GM19239 (cell line): ENCODE measurements at regions not wholly inside any gene's neighbourhood (a gene's known extent, or its start where the extent isn't known, plus 50 kb on each side); places are given as distances from the start of the nearest gene placed in this dataset.
A peak's percentile ranks its signal among the peaks of the same experiment; 100 is the strongest.
"Not testable (repeated sequence)": the region's sequence is repeated elsewhere in the genome, so short reads cannot be mapped to it uniquely, and the experiment has no call there.

ENCODE experiments used
- DNase-seq: peaks from one replicate; pipeline ENCODE4 v3.0.0; 2011; ENCODE audit warnings: low spot score; ENCODE audit not compliant: insufficient read length
- FAIRE-seq: peaks from 2 replicates; lab custom pipeline; 2011; peaks lifted over from hg19 to GRCh38; lab: Jason Lieb, UNC

DNA sequence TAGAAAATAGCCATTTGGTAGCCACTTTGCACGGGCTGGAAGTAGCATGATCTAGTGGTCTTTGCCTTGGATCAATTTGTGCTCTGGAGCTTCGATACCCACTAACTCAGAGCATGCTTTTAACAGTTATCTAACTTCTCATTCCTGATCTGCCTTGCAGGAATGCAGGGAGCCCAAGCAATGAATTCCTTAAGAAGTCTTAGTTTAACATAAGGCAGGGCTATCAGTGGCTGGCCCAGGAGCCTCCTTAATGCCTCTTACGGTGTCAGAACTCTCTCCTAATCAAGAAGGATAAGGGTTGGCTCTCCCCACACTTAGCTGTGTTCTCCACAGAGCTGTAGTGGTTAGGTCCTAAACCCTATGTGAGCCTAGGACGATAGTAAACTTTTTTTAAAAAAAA, 95.8 kb upstream of the TBCA start:
- DNase-seq = no peak
- no peak for FAIRE-seq

DNA sequence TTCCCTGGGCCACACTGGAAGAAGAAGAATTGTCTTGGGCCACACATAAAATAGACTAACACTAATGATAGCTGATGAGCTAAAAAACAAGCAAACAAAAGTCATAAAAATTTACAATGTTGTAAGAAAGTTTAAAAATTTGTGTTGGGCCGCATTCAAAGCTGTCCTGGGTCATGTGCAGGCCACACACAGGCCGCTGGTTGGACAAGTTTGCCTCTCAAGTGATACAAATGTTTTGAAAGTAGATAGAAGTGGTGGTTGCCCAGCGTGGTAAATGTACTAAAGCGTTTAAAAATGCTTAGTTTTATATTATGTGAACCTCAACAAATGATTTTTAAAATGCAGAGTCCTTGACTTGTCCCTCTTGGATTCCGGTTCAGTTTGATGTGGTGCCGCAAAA, 94.9 kb upstream of the TBCA start:
- DNase-seq (no peak), FAIRE-seq (no peak)

DNA sequence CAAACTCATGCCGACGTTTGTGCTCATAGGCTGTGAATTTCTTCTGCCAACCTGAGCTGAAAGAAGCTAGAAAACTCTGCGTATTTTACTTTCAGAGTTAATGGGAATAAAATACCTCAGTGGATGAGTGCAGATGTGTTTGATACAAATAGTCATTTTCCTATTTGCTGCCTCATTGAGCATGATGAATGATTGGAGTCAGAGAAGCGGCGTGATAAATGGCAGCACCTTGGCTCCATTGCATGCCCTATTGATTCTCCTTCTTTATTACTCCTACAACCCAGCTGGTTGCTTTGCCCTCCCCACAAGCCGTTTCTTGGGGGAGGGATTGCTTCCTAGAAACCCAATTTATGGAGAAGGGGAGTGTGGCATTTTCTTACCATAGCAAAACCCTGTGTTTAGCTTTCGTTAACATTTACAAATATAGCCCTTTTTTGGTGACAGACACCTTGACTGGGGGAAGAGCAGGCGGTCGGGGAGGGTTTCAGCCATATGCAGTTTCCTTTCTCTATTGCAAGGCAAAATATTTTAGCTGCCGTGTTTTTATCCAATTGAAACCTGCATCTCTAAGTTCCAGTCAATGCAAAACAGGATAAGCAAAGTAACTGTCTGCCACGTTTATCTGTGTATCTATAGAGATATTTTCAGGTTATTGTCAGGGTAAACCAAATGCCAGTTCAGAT, 93.1 kb upstream of the TBCA start:
- FAIRE-seq = no peak
- no peak for DNase-seq

DNA sequence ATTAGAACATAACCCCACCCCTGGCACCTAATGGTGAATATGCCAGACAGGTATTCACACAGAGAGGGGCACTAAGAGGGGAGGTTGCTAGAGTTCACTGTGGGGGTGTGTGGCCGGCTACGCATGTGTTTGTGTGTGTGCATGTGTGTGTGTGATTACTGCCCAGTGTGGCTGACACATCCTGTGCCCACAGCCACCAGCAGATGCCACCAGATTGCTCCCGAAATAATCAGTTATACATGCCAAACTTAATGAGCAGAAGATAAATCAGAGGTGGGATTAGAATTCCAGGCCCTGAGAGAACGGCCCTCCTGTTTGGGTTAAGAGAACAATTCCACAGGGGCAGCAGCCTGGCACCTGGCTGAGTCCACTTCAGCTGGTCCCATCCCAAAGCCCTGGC, 91.8 kb upstream of the TBCA start:
- DNase-seq (no peak), FAIRE-seq (no peak)

DNA sequence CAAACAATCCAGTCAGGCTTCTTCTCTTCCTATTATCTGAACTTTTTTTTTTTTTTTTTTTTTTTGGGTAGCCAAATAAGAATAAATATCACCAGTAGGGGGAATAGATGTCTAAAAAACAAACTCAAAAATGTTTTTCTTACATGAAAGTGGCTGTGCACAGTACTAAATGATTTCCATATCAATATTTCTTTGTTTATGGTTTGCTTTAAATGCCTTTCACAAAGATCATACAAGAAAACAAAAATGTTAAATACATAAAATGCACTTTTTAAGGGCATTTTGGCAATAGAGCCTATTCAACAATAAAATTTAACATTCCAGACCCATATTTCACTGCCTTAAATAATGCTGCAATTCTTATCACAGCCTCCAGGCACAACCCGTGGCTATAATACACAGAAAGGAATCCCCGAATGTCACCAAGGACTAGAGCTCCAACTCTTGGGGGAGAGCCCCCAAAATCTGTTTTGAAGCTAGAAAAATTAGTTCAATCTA, 91.1 kb upstream of the TBCA start:
- DNase-seq = no peak
- FAIRE-seq = peak; percentile 48

DNA sequence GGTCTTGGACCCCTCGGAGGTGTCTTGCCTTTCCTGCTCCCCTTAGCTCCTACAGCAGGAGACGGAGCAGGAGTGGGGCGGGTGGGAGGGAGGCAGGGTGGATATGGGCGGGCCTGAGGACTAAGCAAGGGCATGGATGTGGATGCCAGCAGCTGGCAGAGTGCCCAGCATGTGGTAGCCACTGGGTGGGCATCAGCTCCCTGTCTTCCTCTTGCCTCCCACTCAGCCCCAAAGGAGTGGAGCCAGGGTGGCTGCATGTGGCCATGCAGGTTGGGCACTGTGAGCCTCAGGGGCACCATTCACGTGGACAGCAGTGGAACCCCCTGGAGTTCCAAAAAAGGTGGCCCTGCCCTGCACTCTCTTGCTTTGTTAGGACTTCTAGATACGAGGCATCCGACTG, 90.1 kb upstream of the TBCA start:
- FAIRE-seq = no peak
- no peak for DNase-seq

DNA sequence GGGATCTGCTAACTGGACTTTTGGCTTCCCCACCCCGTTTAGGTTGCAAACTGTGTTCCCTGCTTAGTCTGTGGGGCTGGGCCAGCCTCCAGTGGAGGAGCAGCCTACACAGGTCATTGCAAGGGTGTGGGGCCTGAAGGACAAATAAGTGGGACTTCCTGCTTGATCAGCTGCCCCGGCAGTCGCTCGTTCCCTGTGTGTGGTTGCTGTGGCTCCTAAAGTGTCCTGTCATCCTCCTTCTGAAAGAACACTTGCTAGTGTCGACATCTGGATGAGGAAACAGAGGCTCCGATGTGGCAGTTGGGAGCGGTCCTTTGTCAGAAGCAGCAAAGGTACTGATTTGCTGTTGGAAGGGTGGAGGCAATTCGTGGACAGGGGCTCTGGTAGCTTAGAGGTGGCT, 88.9 kb upstream of the TBCA start:
- FAIRE-seq = no peak
- no peak for DNase-seq

DNA sequence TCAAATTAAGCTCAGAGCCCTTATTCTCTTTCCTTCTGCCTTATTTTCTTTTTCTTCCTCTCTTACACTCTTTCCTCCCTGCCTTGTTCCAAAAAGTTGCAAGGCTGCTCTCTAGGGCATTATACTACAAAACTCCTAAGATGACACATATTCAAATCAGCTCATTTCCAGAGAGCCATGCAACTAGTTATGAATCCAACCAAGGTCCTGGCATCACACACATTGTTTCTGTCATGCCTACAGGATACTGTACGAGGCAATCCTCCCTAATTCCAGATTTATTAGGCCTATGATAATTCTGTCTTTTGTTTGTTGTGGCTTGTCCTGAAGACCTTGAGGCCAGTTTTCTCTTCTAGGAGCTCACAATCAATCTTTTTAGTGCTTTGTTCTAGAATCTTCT, 87.0 kb upstream of the TBCA start:
- DNase-seq = no peak
- no peak for FAIRE-seq

DNA sequence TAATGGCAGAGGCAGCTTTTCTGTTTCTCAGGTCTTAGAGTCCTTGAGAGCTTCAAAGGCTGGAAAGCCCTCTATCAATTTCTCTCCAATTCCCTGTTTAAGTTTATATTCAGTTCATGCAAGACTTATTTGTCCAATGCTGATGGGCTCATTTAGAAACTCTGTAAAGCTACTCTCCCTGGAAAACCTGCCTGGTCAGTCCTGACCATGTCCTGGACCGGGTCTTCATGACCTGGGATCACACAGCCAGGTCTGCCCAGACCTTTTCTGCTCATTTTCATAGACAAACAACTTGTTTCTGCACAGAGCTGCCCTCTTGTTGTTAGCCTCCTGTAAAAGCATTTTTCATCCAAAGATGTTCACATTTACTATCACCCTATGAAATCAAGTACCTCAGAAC, 85.4 kb upstream of the TBCA start:
- DNase-seq (no peak), FAIRE-seq (no peak)

DNA sequence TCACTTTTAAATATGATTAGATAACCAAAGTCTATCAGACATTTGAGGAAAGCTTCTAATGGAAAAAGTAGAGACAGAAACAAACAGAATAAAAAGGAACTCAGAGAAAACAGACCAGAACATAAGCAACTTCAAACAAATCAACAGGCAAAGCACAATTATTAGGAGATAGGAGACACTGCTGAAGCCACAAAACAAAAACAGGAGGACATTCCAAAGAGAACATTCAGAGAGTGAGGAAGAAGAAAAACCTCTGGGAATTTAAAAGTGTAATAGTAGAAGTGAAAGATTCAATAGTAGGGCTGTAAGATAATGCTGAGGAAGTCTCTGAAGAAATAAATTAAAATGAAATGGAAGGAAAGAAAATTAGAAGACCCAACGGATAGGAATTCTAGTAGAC, 83.2 kb upstream of the TBCA start:
- no peak for DNase-seq
- FAIRE-seq = no peak

DNA sequence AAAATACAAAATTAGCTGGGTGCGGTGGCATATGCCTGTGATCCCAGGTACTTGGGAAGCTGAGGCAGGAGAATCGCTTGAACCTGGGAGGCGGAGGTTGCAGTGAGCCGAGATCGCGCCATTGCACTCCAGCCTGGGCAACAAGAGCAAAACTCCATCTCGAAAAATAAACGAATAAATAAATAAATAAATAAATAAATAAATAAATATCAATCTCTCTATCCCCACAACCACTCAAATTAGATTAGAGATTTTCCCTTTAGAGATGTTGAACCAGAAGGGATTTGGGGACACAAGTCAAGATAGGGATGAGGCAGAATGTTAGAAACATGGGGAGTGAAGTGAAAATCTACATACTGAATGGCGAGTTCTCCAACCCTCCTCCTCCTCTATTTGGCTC, 82.5 kb upstream of the TBCA start:
- not testable (repeated sequence) for FAIRE-seq

DNA sequence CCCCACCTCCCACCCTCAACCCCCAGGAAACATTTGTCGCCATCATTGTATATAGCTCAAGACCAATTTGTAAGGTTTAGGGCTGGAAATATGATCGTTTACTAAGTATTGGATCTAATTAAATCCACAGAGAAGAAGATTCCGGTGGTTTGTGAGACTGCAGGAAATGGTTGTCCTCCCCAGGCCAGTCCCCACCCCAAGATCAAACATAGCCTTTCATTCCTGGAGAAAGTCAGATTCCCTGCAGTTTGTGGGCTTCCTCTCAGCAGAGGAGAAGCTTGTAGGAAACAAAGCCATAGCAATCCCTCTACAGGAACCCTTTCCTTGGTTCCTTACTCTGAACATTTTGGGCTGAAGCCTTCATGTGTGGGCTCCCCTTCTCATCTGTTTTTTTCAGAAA, 79.2 kb upstream of the TBCA start:
- DNase-seq = no peak
- no peak for FAIRE-seq

More for the DNA sequence above, 82.5 kb upstream of the TBCA start:
- DNase-seq = not testable (repeated sequence)

DNA sequence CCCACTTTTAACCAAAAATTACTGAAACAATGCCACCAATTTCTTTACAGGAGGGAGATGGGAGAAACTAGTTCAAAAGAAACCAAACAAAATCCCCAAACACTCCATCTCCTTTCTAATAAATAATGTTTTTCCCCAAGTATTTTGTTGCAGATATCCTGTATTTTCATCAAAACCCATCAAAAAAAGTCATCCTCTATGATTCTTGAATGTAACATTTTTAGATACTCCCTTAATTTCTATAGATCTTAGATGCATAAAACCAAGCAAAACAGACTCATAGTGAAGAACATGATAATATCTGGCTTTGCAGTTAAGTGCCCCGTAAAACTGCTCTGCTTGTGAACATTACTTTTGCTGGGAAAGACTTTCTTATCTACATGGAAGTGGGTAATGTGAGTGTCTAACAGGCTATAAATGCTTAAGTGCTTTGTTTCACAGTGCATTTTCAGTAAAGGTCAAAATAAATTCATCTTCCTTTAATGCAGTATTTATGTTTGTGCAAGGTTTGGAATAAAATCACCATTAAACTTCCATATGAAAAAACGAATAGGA, 77.3 kb upstream of the TBCA start:
- DNase-seq (no peak), FAIRE-seq (no peak)

DNA sequence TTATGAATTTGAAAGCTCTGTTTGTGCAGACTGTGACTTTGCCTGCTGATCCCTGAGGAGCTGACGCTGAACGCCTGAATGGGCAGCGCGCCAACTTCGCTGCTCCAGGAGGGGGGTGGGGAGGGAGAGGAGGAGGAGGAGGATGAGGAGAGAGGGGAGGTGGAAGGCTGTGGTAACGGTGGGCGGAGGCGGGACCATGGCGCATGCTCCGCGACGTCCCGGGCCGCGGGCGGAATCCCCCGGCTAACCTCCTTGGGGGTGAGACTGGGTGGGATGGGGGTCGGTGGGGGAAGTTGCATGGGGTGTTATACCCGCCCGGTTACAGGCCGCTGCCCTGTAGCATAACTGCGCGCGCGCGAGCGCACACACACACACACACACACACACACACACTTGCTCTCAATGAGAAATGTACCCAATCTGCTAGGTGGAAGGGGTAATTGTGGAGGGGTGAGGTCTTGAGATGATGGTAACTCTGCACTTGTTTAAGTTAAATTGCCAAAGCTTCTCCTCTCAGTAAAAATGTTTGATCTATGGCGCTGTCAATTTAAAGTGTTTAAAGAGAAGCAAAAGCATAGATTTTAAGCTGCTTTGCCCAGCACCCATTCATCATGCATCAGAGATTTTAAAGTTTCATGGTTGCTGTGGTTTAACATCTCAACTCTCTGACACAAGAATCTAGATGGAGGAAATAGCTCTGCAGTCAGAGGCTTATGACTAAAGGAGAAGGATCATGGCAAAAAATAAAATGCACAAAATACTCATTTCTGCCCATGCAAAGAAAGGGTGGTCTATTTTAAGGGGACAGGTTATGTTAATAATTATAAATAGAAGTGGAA, 76.6 kb upstream of the TBCA start:
- peak; percentile 81 for FAIRE-seq
- no peak for DNase-seq

DNA sequence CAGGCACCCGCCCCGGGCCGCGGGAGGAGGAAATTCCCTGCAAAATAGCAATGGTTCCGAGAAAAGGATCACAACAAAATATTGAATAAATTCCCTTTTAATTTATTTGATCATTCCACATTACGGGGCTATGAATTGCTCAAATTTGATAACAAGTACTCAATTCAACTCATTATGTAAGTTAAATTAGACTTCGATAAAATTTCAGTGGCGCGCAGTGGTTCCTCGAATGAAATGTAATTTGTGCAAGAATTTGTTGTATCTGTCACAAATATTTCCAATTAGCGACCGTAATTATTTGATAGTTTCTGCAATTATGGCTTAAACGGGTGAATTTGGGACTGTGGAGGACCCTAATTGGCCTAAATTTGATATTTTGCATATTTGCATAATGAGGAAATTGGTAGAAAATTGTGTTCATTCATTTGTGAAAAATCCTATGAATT, 76.0 kb upstream of the TBCA start:
- FAIRE-seq = no peak
- DNase-seq = no peak

DNA sequence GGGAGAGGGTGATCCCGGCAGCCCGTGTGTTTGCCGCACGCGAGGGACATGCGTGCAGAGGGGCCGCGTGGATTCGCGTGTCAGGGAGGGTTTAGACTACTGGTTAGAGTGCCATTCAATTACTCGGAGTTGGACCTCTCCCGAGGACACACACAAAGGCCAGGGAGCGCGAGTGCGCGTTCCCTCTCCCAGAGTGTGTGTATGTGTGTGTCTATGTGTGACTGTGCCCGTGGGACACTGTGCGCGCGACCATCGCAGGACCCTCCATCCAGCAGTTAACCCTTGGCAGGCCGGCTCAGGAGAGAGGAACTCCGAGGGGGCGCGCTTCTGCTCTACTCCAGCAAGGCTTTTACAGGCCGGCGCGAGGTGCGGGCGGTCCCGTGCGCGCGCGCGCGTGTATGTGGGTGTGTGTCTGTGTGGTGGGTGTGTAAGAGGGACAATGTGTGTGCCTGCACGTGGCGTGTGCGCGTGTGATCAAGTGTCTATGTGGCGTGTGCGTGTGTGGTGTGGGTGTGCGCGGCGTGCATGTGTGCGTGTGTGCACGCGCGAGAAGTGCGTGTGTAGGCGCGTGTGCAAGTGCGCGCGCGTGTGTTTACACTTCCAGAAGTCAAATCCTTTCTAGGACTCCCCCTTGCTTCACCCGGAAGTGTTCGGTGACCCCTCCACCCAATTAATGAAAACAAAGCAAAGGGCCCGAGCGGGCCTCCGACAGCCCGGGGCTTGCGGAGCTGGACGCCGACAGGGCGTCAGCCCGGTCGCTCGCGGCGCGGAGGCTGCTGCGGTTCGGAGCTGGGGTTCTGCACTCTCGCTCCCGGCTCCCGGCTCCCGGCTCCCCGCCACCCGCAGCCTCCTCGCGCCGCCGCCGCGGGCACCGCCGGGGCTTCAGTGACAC, 75.3 kb upstream of the TBCA start:
- no peak for FAIRE-seq

DNA sequence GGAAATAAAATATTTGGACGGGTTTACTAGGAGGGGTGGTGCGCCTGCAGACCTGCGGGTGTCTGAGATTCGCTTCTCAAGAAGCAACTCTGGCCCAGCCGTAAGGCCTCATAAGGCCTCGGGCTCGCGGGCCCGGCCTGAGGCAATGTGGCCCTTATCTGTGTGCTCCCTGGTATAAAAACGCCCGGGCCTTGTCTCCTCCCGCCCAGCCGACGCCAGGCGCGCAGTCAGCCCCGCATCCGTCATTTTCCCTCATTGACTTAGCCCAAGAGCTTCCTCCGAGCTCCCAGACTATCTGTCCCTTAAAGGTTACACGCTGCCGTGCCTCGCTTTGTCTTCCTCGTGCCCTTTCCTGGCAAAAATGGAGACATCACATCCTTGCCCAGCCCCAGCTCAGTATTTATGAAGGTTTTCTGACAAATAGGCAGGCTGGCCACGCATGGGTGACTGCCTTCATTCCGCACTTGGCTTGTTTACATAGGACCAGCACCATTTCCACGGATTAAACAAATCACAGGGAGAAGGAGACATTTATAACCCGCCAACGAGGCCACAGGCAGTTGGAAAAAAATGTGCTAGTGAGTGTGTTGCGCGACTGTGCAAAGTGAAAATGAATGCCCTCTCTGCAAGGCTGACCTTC, 74.5 kb upstream of the TBCA start:
- no peak for DNase-seq
- FAIRE-seq = no peak

More for the DNA sequence above, 75.3 kb upstream of the TBCA start:
- no peak for DNase-seq

DNA sequence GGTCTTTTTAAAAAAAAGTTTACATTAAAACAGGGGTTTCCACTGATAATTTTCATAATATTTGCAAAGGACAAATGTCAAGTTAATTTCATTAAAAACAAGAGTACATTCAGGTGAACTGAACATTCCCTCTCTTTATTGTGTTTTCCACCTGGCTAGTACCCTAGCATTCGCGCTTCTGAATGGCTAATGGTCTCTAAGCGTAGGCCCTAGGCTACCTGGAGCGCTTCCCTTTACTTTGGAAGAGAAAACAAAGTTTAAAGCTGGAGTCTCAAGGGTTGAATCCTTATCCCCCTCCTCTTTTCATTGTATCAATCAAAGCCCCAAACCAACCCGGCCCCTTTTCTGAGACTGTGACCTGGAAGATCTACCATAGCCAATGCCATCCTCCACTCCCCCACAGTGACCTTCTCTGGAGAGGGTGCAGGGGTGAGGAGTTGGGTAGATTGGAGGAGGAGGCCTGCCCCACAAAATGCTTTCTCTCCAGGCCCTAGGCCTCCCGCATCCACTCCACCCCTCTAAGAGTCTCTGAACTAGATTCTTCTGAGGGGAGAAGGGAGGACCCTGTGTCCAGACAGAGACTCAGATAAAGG, 73.3 kb upstream of the TBCA start:
- no peak for FAIRE-seq
- DNase-seq = no peak

DNA sequence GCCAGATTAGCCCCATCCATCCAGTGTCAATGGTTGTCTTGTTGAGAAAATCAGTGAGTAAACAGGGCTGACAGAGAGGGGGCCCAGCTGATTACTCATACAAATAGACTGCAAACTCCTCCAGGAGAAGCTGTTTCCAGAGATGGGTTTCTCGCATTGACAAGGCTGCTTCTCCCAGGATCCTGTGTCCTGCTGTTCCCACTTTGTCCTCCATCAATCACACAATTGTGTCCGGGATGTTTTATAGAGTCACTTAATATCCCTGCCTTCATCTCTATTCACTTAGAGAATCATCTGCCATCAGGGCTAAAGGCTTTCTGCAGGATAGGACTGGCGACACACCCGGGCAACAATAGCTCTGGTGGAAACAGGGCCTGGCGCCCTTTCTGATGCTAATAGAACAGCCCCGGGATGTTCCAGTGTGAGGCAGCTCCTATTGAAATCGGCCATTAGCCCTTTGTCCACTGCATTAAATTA, 71.7 kb upstream of the TBCA start:
- DNase-seq = no peak
- FAIRE-seq = no peak
